GM19463 (cell line): ENCODE measurements at regions not wholly inside any gene's neighbourhood (a gene's known extent, or its start where the extent isn't known, plus 50 kb on each side); places are given as distances from the start of the nearest gene placed in this dataset.

Source experiments
- ATAC-seq: cut with Tn5 transposase; IDR thresholded peaks from one replicate; pipeline ENCODE4 v1.9.1; 2021; ENCODE audit warnings: mild to moderate bottlenecking, moderate library complexity; ENCODE audit not compliant: unreplicated experiment

- ATAC-seq, result no peak
Measured at GRCh38 chr21:29441651-29442050, 142.9 kb downstream of the BACH1 start.

GRCh38 chr21:29443411-29444010 is 144.8 kb downstream of the BACH1 start:
- ATAC-seq, result no peak

GRCh38 chr21:29448766-29449165 is 150.0 kb downstream of the BACH1 start:
- no peak for ATAC-seq

- ATAC-seq, result no peak
Measured at GRCh38 chr21:29449306-29449950, 150.7 kb downstream of the BACH1 start.

- no peak for ATAC-seq
Measured at GRCh38 chr21:29450058-29450457, 151.3 kb downstream of the BACH1 start.

- no peak for ATAC-seq
Measured at GRCh38 chr21:29453511-29453910, 154.8 kb downstream of the BACH1 start.

GRCh38 chr21:29454179-29454578 is 155.5 kb downstream of the BACH1 start:
- no peak for ATAC-seq

- peak; percentile 63 for ATAC-seq
Measured at GRCh38 chr21:29462479-29462878, 163.8 kb downstream of the BACH1 start.

- no peak for ATAC-seq
Measured at GRCh38 chr21:29465546-29465945, 166.8 kb downstream of the BACH1 start.

GRCh38 chr21:29466532-29466931 is 167.8 kb downstream of the BACH1 start:
- no peak for ATAC-seq

- no peak for ATAC-seq
Measured at GRCh38 chr21:29470397-29470796, 171.7 kb downstream of the BACH1 start.

GRCh38 chr21:29473808-29474207 is 175.1 kb downstream of the BACH1 start:
- no peak for ATAC-seq

GRCh38 chr21:29475329-29475728 is 176.6 kb downstream of the BACH1 start:
- no peak for ATAC-seq

GRCh38 chr21:29477347-29477746 is 178.6 kb downstream of the BACH1 start:
- no peak for ATAC-seq

GRCh38 chr21:29477941-29478340 is 179.2 kb downstream of the BACH1 start:
- ATAC-seq, result no peak

GRCh38 chr21:29481081-29481480 is 182.4 kb downstream of the BACH1 start:
- ATAC-seq, result no peak

- ATAC-seq, result no peak
Measured at GRCh38 chr21:29481641-29482040, 182.9 kb downstream of the BACH1 start.

GRCh38 chr21:29486306-29486807 is 187.6 kb downstream of the BACH1 start:
- ATAC-seq, result no peak
